T-helper 2 cell treated with Interferon-gamma antibody and Interleukin-4, amounts not matched to agents 5 μg/mL and 100 μg/mL, for 36 hours (primary cell): ENCODE measurements at regions not wholly inside any gene's neighbourhood (a gene's known extent, or its start where the extent isn't known, plus 50 kb on each side); places are given as distances from the start of the nearest gene placed in this dataset.

Experiments
- DNase-seq: peaks from one replicate; pipeline ENCODE4 v3.0.0; 2021; ENCODE audit warnings: low spot score
- H3K27ac Mint-ChIP-seq: one replicate; pipeline ENCODE4 v1.8.0; 2021; ENCODE audit warnings: mild to moderate bottlenecking, mixed read lengths
- H3K27me3 Mint-ChIP-seq: one replicate; pipeline ENCODE4 v1.8.0; 2021; ENCODE audit warnings: low read depth, mixed read lengths
- H3K36me3 Mint-ChIP-seq: one replicate; pipeline ENCODE4 v1.8.0; 2021; ENCODE audit warnings: low read depth, mixed read lengths
- H3K4me1 Mint-ChIP-seq: one replicate; pipeline ENCODE4 v1.8.0; 2021; ENCODE audit warnings: low read depth, mixed read lengths
- H3K4me3 Mint-ChIP-seq: one replicate; pipeline ENCODE4 v1.8.0; 2022; ENCODE audit warnings: mild to moderate bottlenecking, moderate library complexity, mixed read lengths
- H3K9me3 Mint-ChIP-seq: one replicate; pipeline ENCODE4 v1.8.0; 2021; ENCODE audit warnings: mixed read lengths

GRCh38 chr19:31125071-31125470 is 224.2 kb downstream of the TSHZ3 start:
- H3K9me3 Mint-ChIP-seq: no peaks in the 10 kb centered on the region

GRCh38 chr19:31121501-31121900 is 227.7 kb downstream of the TSHZ3 start:
- H3K36me3 Mint-ChIP-seq: no peaks in the 10 kb centered on the region
- H3K4me3 Mint-ChIP-seq: no peak overlapping the region
- H3K9me3 Mint-ChIP-seq: no peaks in the 10 kb centered on the region
- H3K4me1 Mint-ChIP-seq: no peaks in the 10 kb centered on the region
- no peaks in the 10 kb centered on the region for H3K27me3 Mint-ChIP-seq
- DNase-seq: no peak
- no peak overlapping the region for H3K27ac Mint-ChIP-seq

More at GRCh38 chr19:31125071-31125470, 224.2 kb downstream of the TSHZ3 start:
- H3K4me1 Mint-ChIP-seq: no peaks in the 10 kb centered on the region
- H3K36me3 Mint-ChIP-seq: no peaks in the 10 kb centered on the region
- no peak for DNase-seq
- H3K4me3 Mint-ChIP-seq: no peak overlapping the region
- H3K27ac Mint-ChIP-seq: no peak overlapping the region
- no peaks in the 10 kb centered on the region for H3K27me3 Mint-ChIP-seq

- Mint-ChIP-seq H3K27me3 (no peaks in the 10 kb centered on the region), H3K9me3 (no peaks in the 10 kb centered on the region), H3K27ac (no peak overlapping the region), H3K36me3 (no peaks in the 10 kb centered on the region), H3K4me1 (no peaks in the 10 kb centered on the region), H3K4me3 (no peak overlapping the region)
- DNase-seq: no peak
Measured at GRCh38 chr19:31120952-31121351, 228.3 kb downstream of the TSHZ3 start.

GRCh38 chr19:31119951-31120690 is 229.1 kb downstream of the TSHZ3 start:
- H3K9me3 Mint-ChIP-seq: no peaks in the 10 kb centered on the region
- H3K36me3 Mint-ChIP-seq: no peaks in the 10 kb centered on the region
- H3K4me1 Mint-ChIP-seq: no peaks in the 10 kb centered on the region
- no peak for DNase-seq
- H3K27ac Mint-ChIP-seq: no peak overlapping the region
- H3K27me3 Mint-ChIP-seq: no peaks in the 10 kb centered on the region
- no peak overlapping the region for H3K4me3 Mint-ChIP-seq

- no peaks in the 10 kb centered on the region for H3K9me3 Mint-ChIP-seq
- DNase-seq: no peak
- no peak overlapping the region for H3K4me3 Mint-ChIP-seq
- no peaks in the 10 kb centered on the region for H3K4me1 Mint-ChIP-seq
- H3K27me3 Mint-ChIP-seq: no peaks in the 10 kb centered on the region
- no peaks in the 10 kb centered on the region for H3K36me3 Mint-ChIP-seq
- H3K27ac Mint-ChIP-seq: no peak overlapping the region
Measured at GRCh38 chr19:31118986-31119385, 230.2 kb downstream of the TSHZ3 start.

GRCh38 chr19:31118287-31118955 is 230.8 kb downstream of the TSHZ3 start:
- H3K4me3 Mint-ChIP-seq: no peak overlapping the region
- H3K27me3 Mint-ChIP-seq: no peaks in the 10 kb centered on the region

GRCh38 chr19:31114585-31114984 is 234.7 kb downstream of the TSHZ3 start:
- Mint-ChIP-seq H3K27ac (no peak overlapping the region), H3K4me3 (no peak overlapping the region), H3K4me1 (peaks cover 3% of the 10 kb centered on the region), H3K27me3 (no peaks in the 10 kb centered on the region), H3K36me3 (no peaks in the 10 kb centered on the region), H3K9me3 (no peaks in the 10 kb centered on the region)
- DNase-seq: no peak

More at GRCh38 chr19:31118287-31118955, 230.8 kb downstream of the TSHZ3 start:
- Mint-ChIP-seq H3K27ac (no peak overlapping the region), H3K9me3 (no peaks in the 10 kb centered on the region), H3K4me1 (no peaks in the 10 kb centered on the region), H3K36me3 (no peaks in the 10 kb centered on the region)
- no peak for DNase-seq

GRCh38 chr19:31113293-31113692 is 235.9 kb downstream of the TSHZ3 start:
- no peaks in the 10 kb centered on the region for H3K9me3 Mint-ChIP-seq
- no peak for DNase-seq
- H3K27ac Mint-ChIP-seq: no peak overlapping the region
- H3K4me1 Mint-ChIP-seq: peaks cover 8% of the 10 kb centered on the region
- H3K27me3 Mint-ChIP-seq: no peaks in the 10 kb centered on the region
- H3K36me3 Mint-ChIP-seq: no peaks in the 10 kb centered on the region
- no peak overlapping the region for H3K4me3 Mint-ChIP-seq

- no peak for DNase-seq
- Mint-ChIP-seq H3K27ac (no peak overlapping the region), H3K4me3 (no peak overlapping the region), H3K27me3 (no peaks in the 10 kb centered on the region), H3K36me3 (no peaks in the 10 kb centered on the region), H3K9me3 (no peaks in the 10 kb centered on the region), H3K4me1 (peaks cover 8% of the 10 kb centered on the region)
Measured at GRCh38 chr19:31112158-31112557, 237.1 kb downstream of the TSHZ3 start.

GRCh38 chr19:31111741-31112140 is 237.5 kb downstream of the TSHZ3 start:
- Mint-ChIP-seq H3K4me1 (peaks cover 8% of the 10 kb centered on the region), H3K36me3 (no peaks in the 10 kb centered on the region), H3K4me3 (no peak overlapping the region), H3K9me3 (no peaks in the 10 kb centered on the region), H3K27ac (no peak overlapping the region), H3K27me3 (no peaks in the 10 kb centered on the region)
- DNase-seq: no peak

GRCh38 chr19:31110336-31110735 is 238.9 kb downstream of the TSHZ3 start:
- no peak for DNase-seq
- H3K36me3 Mint-ChIP-seq: no peaks in the 10 kb centered on the region

GRCh38 chr19:31109636-31110035 is 239.6 kb downstream of the TSHZ3 start:
- H3K4me3 Mint-ChIP-seq: no peak overlapping the region
- H3K27me3 Mint-ChIP-seq: no peaks in the 10 kb centered on the region
- H3K9me3 Mint-ChIP-seq: no peaks in the 10 kb centered on the region
- no peaks in the 10 kb centered on the region for H3K36me3 Mint-ChIP-seq
- peaks cover 8% of the 10 kb centered on the region for H3K4me1 Mint-ChIP-seq
- no peak overlapping the region for H3K27ac Mint-ChIP-seq
- DNase-seq: no peak

More at GRCh38 chr19:31110336-31110735, 238.9 kb downstream of the TSHZ3 start:
- H3K9me3 Mint-ChIP-seq: no peaks in the 10 kb centered on the region
- H3K27me3 Mint-ChIP-seq: no peaks in the 10 kb centered on the region
- no peak overlapping the region for H3K4me3 Mint-ChIP-seq
- H3K4me1 Mint-ChIP-seq: peaks cover 8% of the 10 kb centered on the region
- H3K27ac Mint-ChIP-seq: no peak overlapping the region

GRCh38 chr19:31107096-31107495 is 242.1 kb downstream of the TSHZ3 start:
- no peak overlapping the region for H3K27ac Mint-ChIP-seq
- H3K36me3 Mint-ChIP-seq: no peaks in the 10 kb centered on the region
- peaks cover 8% of the 10 kb centered on the region for H3K4me1 Mint-ChIP-seq
- DNase-seq: no peak
- H3K27me3 Mint-ChIP-seq: no peaks in the 10 kb centered on the region
- H3K4me3 Mint-ChIP-seq: no peak overlapping the region
- H3K9me3 Mint-ChIP-seq: no peaks in the 10 kb centered on the region

- no peaks in the 10 kb centered on the region for H3K27me3 Mint-ChIP-seq
- H3K36me3 Mint-ChIP-seq: no peaks in the 10 kb centered on the region
- H3K9me3 Mint-ChIP-seq: no peaks in the 10 kb centered on the region
- peaks cover 8% of the 10 kb centered on the region for H3K4me1 Mint-ChIP-seq
- H3K27ac Mint-ChIP-seq: no peak overlapping the region
- DNase-seq: no peak
- H3K4me3 Mint-ChIP-seq: no peak overlapping the region
Measured at GRCh38 chr19:31105761-31106160, 243.5 kb downstream of the TSHZ3 start.
